ENCODE measurements at regions not wholly inside any gene's neighbourhood (a gene's known extent, or its start where the extent isn't known, plus 50 kb on each side); places are given as distances from the start of the nearest gene placed in this dataset.

- TF ChIP-seq EP300 (IDR thresholded peaks at IDR 0.05), result no peak
- no peak for TF ChIP-seq POLR2A (IDR thresholded peaks at IDR 0.05)
- TF ChIP-seq, protein P1, sequence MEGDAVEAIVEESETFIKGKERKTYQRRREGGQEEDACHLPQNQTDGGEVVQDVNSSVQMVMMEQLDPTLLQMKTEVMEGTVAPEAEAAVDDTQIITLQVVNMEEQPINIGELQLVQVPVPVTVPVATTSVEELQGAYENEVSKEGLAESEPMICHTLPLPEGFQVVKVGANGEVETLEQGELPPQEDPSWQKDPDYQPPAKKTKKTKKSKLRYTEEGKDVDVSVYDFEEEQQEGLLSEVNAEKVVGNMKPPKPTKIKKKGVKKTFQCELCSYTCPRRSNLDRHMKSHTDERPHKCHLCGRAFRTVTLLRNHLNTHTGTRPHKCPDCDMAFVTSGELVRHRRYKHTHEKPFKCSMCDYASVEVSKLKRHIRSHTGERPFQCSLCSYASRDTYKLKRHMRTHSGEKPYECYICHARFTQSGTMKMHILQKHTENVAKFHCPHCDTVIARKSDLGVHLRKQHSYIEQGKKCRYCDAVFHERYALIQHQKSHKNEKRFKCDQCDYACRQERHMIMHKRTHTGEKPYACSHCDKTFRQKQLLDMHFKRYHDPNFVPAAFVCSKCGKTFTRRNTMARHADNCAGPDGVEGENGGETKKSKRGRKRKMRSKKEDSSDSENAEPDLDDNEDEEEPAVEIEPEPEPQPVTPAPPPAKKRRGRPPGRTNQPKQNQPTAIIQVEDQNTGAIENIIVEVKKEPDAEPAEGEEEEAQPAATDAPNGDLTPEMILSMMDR (IDR thresholded peaks at IDR 0.05), result no peak
Observed at GRCh38 chr1:200234938-200235337, 174.9 kb downstream of the ZNF281 start.

All from upper lobe of left lung (tissue), 4 donors.